ENCODE measurements at regions not wholly inside any gene's neighbourhood (a gene's known extent, or its start where the extent isn't known, plus 50 kb on each side); places are given as distances from the start of the nearest gene placed in this dataset.
"Not testable (repeated sequence)": the region's sequence is repeated elsewhere in the genome, so short reads cannot be mapped to it uniquely, and the experiment has no call there.

DNA sequence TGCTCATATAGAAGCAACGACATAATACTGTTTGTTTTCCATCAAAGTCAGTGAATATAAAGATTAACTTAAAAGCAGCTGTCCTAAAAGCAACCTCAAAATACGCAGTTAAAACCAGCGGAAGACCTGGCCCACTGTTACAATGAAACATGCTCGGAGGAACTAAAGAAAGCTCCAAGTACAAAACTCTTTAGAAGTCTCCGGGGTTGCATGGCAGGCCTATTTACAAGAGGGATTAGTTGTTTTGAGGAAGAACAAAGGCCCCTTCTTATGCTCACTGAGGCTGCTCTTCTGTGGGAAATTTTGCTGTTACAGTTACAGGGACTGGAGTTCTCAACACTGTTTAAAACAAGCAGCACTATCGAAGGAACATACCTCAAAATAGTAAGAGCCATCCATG, 75.9 kb upstream of the C12orf71 start:
- Histone ChIP-seq H3K27ac (no peak overlapping the region), H3K36me3 (ENCODE audit: insufficient read depth, low read length) (no peaks in the 10 kb centered on the region), H3K9ac (ENCODE audit: insufficient read length) (no peak overlapping the region), H3K4me3 (no peak overlapping the region), H3K9me3 (ENCODE audit: low read depth, low read length) (no peaks in the 10 kb centered on the region)
- DNase-seq (ENCODE audit: low read depth, low spot score), result no peak
- no peak for TF ChIP-seq EZH2 (IDR thresholded peaks at IDR 0.05)

DNA sequence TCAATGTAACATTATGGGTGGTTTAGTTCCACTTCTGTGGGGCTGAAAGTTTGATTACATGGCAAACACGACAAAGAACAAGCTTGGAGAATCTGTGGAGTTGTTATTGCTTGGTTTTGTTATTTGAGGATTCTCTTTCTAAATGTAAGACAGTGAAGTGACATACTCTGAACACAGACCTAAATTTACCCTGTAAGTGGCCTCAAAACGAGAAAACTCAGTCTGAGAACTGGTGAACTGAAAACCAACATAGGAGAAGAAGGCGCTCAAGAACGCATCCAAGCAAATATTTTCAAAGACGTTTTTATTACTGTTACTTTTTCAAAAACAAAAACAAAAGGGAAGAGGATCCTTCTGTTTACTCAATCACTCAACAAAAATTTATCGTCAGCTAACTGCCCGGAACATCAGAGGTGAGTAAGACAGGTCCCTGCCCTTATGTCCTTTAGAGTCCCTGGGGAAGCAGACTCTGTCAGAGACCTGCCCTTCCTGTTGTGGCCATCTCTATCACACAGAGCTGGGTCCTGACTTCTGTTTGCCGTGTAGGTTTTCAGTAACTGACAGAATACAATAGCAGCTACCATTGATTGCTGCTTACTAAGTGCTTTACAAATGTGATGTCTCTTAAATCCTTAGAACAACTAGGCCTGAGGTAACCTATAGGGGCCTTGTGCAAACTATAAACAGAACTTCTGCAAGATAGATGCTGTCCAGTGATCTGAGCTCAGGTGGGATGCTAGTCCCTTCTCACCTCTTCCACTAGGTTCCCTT, 79.3 kb upstream of the C12orf71 start:
- no peak overlapping the region for H3K9ac ChIP-seq (ENCODE audit: insufficient read length)
- no peak overlapping the region for H3K27ac ChIP-seq
- H3K9me3 ChIP-seq (ENCODE audit: low read depth, low read length), result no peaks in the 10 kb centered on the region
- TF ChIP-seq POLR2AphosphoS5 (IDR thresholded peaks at IDR 0.05; ENCODE audit: borderline replicate concordance, low read depth, low read length), result no peak
- no peak for TF ChIP-seq EZH2 (IDR thresholded peaks at IDR 0.05)
- TF ChIP-seq FOXP2 (optimal IDR thresholded peaks at IDR 0.05; ENCODE audit: control extremely low read depth, extremely low read length, insufficient read depth), result no peak
- DNase-seq (ENCODE audit: low read depth, low spot score), result no peak
- no peaks in the 10 kb centered on the region for H3K36me3 ChIP-seq (ENCODE audit: insufficient read depth, low read length)
- H3K4me3 ChIP-seq, result no peak overlapping the region

DNA sequence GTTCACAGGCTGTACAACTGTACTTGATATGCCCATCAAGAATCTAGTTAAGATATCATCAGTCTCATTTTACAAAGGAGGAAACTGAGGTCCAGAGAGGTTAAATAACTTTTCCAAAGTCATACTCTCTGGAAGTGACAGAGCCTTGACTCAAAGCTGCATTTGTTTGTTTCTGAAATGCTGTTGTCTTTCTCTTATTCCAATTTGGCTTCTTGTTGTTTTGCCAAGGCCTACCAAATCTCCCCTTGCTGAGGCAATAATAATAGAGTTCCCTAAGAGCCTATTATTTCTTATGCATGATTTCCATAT, 79.8 kb upstream of the C12orf71 start:
- TF ChIP-seq POLR2AphosphoS5 (IDR thresholded peaks at IDR 0.05; ENCODE audit: borderline replicate concordance, low read depth, low read length) (no peak), FOXP2 (optimal IDR thresholded peaks at IDR 0.05; ENCODE audit: control extremely low read depth, extremely low read length, insufficient read depth) (no peak), EZH2 (IDR thresholded peaks at IDR 0.05) (no peak)
- Histone ChIP-seq H3K4me3 (no peak overlapping the region), H3K27ac (no peak overlapping the region), H3K9me3 (ENCODE audit: low read depth, low read length) (no peaks in the 10 kb centered on the region), H3K36me3 (ENCODE audit: insufficient read depth, low read length) (no peaks in the 10 kb centered on the region), H3K9ac (ENCODE audit: insufficient read length) (no peak overlapping the region)
- DNase-seq (ENCODE audit: low read depth, low spot score), result no peak

DNA sequence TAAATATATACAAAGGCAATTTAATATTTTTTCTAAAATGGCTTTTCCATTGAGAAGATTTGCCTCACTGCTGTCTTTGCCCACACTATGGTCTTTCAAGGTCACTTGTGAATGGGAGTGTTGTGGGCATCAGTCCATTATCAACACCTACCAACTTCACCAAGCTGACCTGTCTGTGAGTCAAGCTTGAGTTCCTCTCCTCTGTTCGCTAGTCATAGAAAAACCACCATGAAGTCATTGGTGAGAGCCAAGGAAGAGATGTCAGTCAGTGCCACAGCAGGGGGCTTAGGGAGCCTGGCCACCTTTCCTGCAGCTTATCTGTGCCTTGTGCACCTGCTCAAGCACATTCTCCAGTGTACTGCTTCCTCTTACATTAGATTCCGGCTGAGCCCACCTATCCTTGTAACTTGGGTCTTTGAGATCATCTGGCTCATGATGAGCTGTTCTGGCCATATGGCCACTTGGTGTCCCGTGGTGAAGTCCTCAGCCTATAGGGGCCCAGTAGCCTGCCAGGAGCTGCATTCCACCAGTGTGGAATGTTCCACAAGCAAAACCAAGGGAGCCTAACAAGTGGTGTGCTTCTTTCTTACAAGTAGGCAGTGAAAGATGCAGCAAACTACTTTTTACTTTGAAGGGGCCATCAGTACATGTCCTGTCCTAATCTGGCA, 80.8 kb upstream of the C12orf71 start:
- Histone ChIP-seq H3K4me3 (no peak overlapping the region), H3K36me3 (ENCODE audit: insufficient read depth, low read length) (no peaks in the 10 kb centered on the region), H3K9ac (ENCODE audit: insufficient read length) (no peak overlapping the region), H3K9me3 (ENCODE audit: low read depth, low read length) (no peaks in the 10 kb centered on the region), H3K27ac (no peak overlapping the region)
- TF ChIP-seq FOXP2 (optimal IDR thresholded peaks at IDR 0.05; ENCODE audit: control extremely low read depth, extremely low read length, insufficient read depth) (no peak), EZH2 (IDR thresholded peaks at IDR 0.05) (no peak), POLR2AphosphoS5 (IDR thresholded peaks at IDR 0.05; ENCODE audit: borderline replicate concordance, low read depth, low read length) (no peak)
- no peak for DNase-seq (ENCODE audit: low read depth, low spot score)

DNA sequence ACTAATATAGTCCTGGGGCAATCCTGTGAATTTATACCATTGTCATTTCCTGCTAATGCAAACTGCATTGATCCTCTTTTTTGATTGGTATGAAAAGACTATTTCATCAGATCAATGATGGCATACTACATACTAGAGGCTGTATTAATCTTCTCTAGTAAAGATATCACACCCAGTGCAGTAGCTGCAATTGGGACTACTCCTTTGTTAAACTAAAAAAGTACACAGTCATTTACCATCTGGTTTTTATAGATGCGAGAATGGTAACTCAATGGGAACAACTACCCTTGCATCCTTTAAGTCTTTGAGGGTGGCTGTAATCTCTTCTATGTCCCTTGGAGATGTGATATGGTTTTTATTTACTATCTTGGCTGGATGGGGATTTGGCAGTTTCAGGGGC, 80.2 kb upstream of the STK38L start:
- no peak overlapping the region for H3K9ac ChIP-seq (ENCODE audit: insufficient read length)

DNA sequence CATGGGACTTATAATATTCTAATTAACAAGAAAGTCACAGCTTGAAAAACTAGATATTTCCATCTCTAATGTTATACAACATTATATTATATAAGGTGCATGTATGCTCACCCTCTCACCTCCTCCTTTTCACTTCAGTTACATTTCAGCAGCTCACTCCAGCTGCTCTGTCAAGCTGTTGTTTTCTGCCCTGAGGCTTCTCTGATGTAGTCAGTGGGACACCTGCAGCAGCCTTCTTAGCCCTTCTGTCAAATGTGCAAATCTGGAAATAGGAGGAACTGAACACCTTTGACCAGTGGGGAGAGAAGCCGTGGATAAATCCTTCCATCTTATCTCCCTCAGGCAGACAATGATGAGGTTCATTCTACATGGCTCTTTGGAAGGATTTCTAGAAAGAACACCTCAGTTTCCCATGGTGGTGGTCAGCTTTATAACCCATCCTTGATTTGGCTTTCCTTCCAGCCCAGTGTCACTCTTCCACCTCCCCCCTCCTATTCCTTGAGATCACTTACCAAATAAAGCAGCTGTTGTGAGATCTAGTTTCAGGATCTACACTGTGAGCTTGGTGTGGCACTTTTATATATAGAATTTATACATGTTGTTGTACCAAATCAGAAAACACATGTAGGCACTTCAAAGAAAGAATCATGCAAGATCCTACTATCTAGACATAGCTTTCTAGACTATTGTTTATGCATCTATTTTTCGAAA, 79.6 kb upstream of the STK38L start:
- TF ChIP-seq FOXP2 (optimal IDR thresholded peaks at IDR 0.05; ENCODE audit: control extremely low read depth, extremely low read length, insufficient read depth) (no peak), POLR2AphosphoS5 (IDR thresholded peaks at IDR 0.05; ENCODE audit: borderline replicate concordance, low read depth, low read length) (no peak), EZH2 (IDR thresholded peaks at IDR 0.05) (no peak)
- H3K9me3 ChIP-seq (ENCODE audit: low read depth, low read length), result no peaks in the 10 kb centered on the region
- no peak for DNase-seq (ENCODE audit: low read depth, low spot score)
- no peak overlapping the region for H3K4me3 ChIP-seq
- H3K27ac ChIP-seq, result no peak overlapping the region
- H3K36me3 ChIP-seq (ENCODE audit: insufficient read depth, low read length), result no peaks in the 10 kb centered on the region
- no peak overlapping the region for H3K9ac ChIP-seq (ENCODE audit: insufficient read length)

More for the DNA sequence above, 80.2 kb upstream of the STK38L start:
- H3K36me3 ChIP-seq (ENCODE audit: insufficient read depth, low read length), result no peaks in the 10 kb centered on the region
- no peak overlapping the region for H3K4me3 ChIP-seq
- DNase-seq (ENCODE audit: low read depth, low spot score), result no peak
- no peak for TF ChIP-seq POLR2AphosphoS5 (IDR thresholded peaks at IDR 0.05; ENCODE audit: borderline replicate concordance, low read depth, low read length)
- no peak for TF ChIP-seq FOXP2 (optimal IDR thresholded peaks at IDR 0.05; ENCODE audit: control extremely low read depth, extremely low read length, insufficient read depth)
- no peak for TF ChIP-seq EZH2 (IDR thresholded peaks at IDR 0.05)
- H3K27ac ChIP-seq, result no peak overlapping the region
- H3K9me3 ChIP-seq (ENCODE audit: low read depth, low read length), result no peaks in the 10 kb centered on the region

DNA sequence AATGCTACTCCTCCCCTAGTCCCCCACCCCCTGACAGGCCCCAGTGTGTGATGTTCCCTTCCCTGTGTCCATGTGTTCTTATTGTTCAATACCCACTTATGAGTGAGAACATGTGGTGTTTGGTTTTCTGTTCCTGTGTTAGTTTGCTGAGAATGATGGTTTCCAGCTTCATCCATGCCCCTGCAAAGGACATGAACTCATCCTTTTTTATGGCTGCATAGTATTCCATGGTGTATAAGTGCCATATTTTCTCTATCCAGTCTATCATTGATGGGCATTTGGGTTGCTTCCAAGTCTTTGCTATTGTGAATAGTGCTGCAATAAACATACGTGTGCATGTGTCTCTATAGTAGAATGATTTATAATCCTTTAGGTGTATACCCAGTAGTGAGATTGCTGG, 78.1 kb upstream of the STK38L start:
- H3K4me3 ChIP-seq; H3K36me3 ChIP-seq (ENCODE audit: insufficient read depth, low read length); DNase-seq (ENCODE audit: low read depth, low spot score); H3K27ac ChIP-seq; H3K9me3 ChIP-seq (ENCODE audit: low read depth, low read length); H3K9ac ChIP-seq (ENCODE audit: insufficient read length): not testable (repeated sequence)

DNA sequence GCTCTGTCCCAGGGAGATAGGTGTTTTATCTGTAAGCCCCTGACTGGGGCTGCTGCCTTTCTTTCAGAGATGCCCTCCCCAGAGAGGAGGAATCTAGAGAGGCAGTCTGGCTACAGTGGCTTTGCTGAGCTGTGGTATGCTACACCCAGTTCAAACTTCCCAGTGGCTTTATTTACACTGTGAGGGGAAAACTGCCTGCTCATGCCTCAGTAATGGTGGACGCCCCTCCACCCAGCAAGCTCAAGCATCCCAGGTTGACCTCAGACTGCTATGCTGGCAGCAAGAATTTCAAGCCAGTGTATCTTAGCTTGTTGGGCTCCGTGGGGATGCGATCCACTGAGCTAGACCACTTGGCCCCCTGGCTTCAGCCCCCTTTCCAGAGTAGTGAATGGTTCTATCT, 72.6 kb upstream of the STK38L start:
- not testable (repeated sequence) for H3K9ac ChIP-seq (ENCODE audit: insufficient read length); H3K27ac ChIP-seq; H3K4me3 ChIP-seq; DNase-seq (ENCODE audit: low read depth, low spot score); H3K9me3 ChIP-seq (ENCODE audit: low read depth, low read length); H3K36me3 ChIP-seq (ENCODE audit: insufficient read depth, low read length)

DNA sequence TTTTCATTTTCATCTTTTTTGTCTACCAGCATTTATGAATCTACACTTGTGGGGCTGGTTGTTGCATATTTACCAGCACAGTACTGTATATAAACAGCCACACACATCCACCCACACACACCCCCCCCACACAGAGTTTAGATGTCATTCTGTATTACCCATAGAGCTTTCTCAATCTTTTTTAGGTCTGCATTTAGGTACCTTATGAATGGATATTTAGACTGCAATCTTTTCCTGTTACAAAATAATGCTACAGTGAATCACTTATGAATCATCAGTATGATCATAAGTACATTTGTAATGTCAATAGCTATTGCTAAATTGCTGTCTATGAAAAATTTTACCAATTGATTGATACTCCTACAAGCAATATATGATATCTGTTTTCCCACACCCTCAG, 67.3 kb upstream of the STK38L start:
- H3K9ac ChIP-seq (ENCODE audit: insufficient read length), result no peak overlapping the region
- no peaks in the 10 kb centered on the region for H3K9me3 ChIP-seq (ENCODE audit: low read depth, low read length)
- no peaks in the 10 kb centered on the region for H3K36me3 ChIP-seq (ENCODE audit: insufficient read depth, low read length)
- TF ChIP-seq FOXP2 (optimal IDR thresholded peaks at IDR 0.05; ENCODE audit: control extremely low read depth, extremely low read length, insufficient read depth) (no peak), EZH2 (IDR thresholded peaks at IDR 0.05) (no peak), POLR2AphosphoS5 (IDR thresholded peaks at IDR 0.05; ENCODE audit: borderline replicate concordance, low read depth, low read length) (no peak)
- no peak for DNase-seq (ENCODE audit: low read depth, low spot score)
- H3K27ac ChIP-seq, result no peak overlapping the region
- no peak overlapping the region for H3K4me3 ChIP-seq
